Aorta (tissue), 5 donors: ENCODE measurements at regions not wholly inside any gene's neighbourhood (a gene's known extent, or its start where the extent isn't known, plus 50 kb on each side); places are given as distances from the start of the nearest gene placed in this dataset.

Source experiments
- ATAC-seq: fragments of 200-7000 bp; cut with Tn5 transposase; one replicate; pipeline ENCODE4 v1.9.1; 2022; ENCODE audit warnings: moderate library complexity; ENCODE audit not compliant: low FRiP score
- DNase-seq, 2 donors: peaks; one replicate each; pipeline ENCODE4 v3.0.0-alpha.2; 2020
- H3K27ac ChIP-seq, 2 donors: one replicate each; pipeline ENCODE4 v1.5.1; 2013; ENCODE audit warnings: low read length in 2 of 2, mild to moderate bottlenecking in 2 of 2, moderate library complexity in 2 of 2, control low read depth in 1 of 2, inconsistent platforms in 1 of 2, low read depth in 1 of 2
- H3K27me3 ChIP-seq, 2 donors: one replicate each; pipeline ENCODE4 v1.6.1; 2013; ENCODE audit warnings: control low read depth in 1 of 2, low read length in 1 of 2, mild to moderate bottlenecking in 1 of 2, moderate library complexity in 1 of 2; ENCODE audit not compliant: insufficient read depth in 2 of 2, control insufficient read depth in 1 of 2
- H3K36me3 ChIP-seq, 2 donors: one replicate each; pipeline ENCODE4 v1.6.1; 2013; ENCODE audit warnings: control low read depth in 1 of 2, low read length in 1 of 2, mild to moderate bottlenecking in 1 of 2; ENCODE audit not compliant: insufficient read depth in 2 of 2, control insufficient read depth in 1 of 2
- H3K4me1 ChIP-seq, 2 donors: one replicate each; pipeline ENCODE4 v1.6.1; 2013; ENCODE audit warnings: low read length in 2 of 2, control low read depth in 1 of 2, mild to moderate bottlenecking in 1 of 2, moderate library complexity in 1 of 2; ENCODE audit not compliant: insufficient read depth in 2 of 2, control insufficient read depth in 1 of 2
- H3K4me3 ChIP-seq, 2 donors: one replicate each; pipeline ENCODE4 v1.5.1; 2013; ENCODE audit warnings: low read length in 2 of 2, control low read depth in 1 of 2, mild to moderate bottlenecking in 1 of 2
- H3K9me3 ChIP-seq: one replicate; pipeline ENCODE4 v1.6.1; 2013; ENCODE audit warnings: mild to moderate bottlenecking, low read length; ENCODE audit not compliant: control insufficient read depth
- WGBS, 2 donors: extraction: QIAGEN DNeasy Blood & Tissue Kit; methylation state at CpG; one replicate each; pipeline ENCODE4 v1.1.7; 2013; 5-methylcytosine and 5-hydroxymethylcytosine counted together
- intact Hi-C, 2 donors: fragments of 100-400 bp; cut with DNase I; formaldehyde crosslinking; loops; one replicate each; pipeline versions ENCODE4 v1.14.2 to v1.15.0; 2022
- donor health status: healthy with polysubstance abuse.
- donor health status: Bipolar disorder and iron deficiency.
- donor health status: DM: no; HTN: no; CAD: no.
- donor health status: DM: no; HTN: no; CAD: no.
- donor health status: DM: yes; HTN: yes; CAD: no.

DNA sequence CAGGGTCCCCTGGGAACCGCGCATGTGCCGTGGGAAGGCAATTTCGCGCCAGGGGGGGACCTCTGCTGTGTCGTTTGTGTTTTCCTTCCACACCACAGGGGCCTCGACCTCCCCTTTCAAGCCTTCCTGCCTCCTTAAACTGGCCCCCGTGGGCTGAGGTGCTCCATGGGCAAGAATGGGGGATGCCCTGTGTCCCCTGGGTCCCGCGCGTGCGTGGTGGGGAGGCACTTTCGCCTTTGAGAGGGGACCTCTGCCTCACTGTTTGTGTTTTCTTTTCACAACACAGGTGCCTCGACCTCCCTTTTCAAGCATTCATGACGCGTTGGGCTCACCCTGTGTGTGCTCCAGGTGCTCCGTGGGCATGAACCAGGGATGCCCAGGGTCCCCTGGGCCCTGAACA lies 348.8 kb downstream of the ALG10 start:
- intact Hi-C loops = no loop called here
- no peaks in the 10 kb centered on the region for H3K27me3 ChIP-seq
- peaks cover 5% of the 10 kb centered on the region for H3K9me3 ChIP-seq
- ATAC-seq (no peak), DNase-seq (no peak)
- no peaks in the 10 kb centered on the region for H3K36me3 ChIP-seq
- H3K4me3 ChIP-seq = no peak overlapping the region
- H3K4me1 ChIP-seq = no peaks in the 10 kb centered on the region
- H3K27ac ChIP-seq = no peak overlapping the region
- 49 to 66% methylated on average over 17 of the region's 17 CpGs for WGBS, 2 donors

DNA sequence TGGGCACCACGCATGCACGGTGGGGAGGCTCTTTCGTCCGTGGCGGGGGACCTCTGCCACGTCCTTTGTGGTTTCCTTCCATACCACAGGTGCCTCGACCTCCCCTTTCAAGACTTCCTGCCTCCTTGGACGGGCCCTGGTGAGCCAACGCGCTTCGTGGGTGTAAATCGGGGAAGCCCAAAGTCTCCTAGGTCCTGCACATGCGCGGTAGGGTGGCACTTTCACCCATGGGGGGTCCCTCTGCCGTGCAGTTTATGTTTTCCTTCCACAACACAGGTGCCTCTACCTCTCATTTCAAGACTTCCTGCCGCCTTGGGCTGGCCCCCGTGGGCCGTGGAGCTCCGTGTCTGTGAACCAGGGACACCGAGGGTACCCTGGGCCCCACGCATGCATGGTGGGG lies 349.7 kb downstream of the ALG10 start:
- H3K27me3 ChIP-seq = no peaks in the 10 kb centered on the region
- WGBS, 2 donors = 55 to 60% methylated on average over 21 of the region's 21 CpGs
- no peak for DNase-seq
- no peaks in the 10 kb centered on the region for H3K4me1 ChIP-seq
- intact Hi-C loops = no loop called here
- ATAC-seq = no peak
- no peak overlapping the region for H3K4me3 ChIP-seq
- no peak overlapping the region for H3K27ac ChIP-seq
- peaks cover 5% of the 10 kb centered on the region for H3K9me3 ChIP-seq
- no peaks in the 10 kb centered on the region for H3K36me3 ChIP-seq

DNA sequence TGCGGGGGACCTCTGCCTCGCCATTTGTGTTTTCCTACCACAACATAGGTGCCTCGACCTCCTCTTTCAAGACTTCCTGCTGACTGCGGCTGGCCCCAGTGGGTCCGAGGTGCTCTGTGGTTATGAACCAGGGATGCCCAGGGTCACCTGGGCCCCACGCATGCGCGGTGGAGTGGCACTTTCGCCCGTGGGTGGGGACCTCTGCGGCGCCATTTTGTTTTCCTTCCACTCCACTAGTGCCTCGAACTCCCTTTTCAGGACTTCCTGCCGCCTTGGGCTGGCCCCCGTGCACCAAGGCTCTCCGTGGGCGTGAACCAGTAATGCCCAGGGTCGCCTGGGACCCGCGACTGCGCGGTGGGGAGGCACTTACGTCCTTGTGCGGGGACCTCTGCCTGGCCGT lies 351.6 kb downstream of the ALG10 start:
- Histone ChIP-seq H3K36me3 (no peaks in the 10 kb centered on the region), H3K27me3 (no peaks in the 10 kb centered on the region), H3K9me3 (peaks cover 5% of the 10 kb centered on the region), H3K4me1 (no peaks in the 10 kb centered on the region), H3K27ac (no peak overlapping the region), H3K4me3 (no peak overlapping the region)
- no peak for DNase-seq
- intact Hi-C loops = no loop called here
- no peak for ATAC-seq
- 68 to 71% methylated on average over 24 to 25 of the region's 25 CpGs for WGBS, 2 donors

DNA sequence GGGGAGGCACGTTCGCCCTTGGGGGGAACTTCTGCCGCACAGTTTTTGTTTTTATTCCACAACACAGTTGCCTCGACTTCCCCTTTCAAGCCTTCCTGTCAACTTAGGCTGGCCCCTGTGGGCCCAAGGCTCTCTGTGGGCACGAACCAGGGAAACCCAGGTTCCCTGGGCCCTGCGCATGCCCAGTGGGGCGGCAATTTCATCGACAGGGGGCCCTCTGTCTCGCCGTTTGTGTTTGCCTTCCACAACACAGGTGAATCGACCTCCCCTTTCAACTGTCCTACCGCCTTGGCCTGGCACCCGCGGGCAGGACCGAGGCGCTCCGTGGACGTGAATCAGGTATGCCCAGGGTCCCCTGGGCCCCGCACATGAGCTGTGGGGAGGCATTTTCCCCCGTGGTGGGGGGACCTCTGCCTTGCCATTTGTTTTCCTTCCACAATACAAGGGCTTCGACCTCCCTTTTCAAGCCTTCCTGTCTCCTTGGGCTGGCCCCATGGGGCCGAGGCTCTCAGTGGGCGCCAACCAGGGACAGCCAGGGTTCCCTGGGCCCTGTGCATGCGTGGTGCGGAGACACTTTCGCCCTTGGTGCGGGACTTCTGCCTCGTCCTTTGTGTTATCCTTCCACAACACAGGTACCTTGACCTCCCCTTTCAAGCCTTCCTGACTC lies 354.0 kb downstream of the ALG10 start:
- no peaks in the 10 kb centered on the region for H3K36me3 ChIP-seq
- no peak overlapping the region for H3K27ac ChIP-seq
- DNase-seq = no peak
- WGBS, 2 donors = 70 to 72% methylated on average over 28 of the region's 28 CpGs
- no peak overlapping the region for H3K4me3 ChIP-seq
- H3K4me1 ChIP-seq = no peaks in the 10 kb centered on the region
- intact Hi-C loops = loop anchor here in 1 of 2 donors (5.0 kb wide), 1 partner anchor 91 kb away; no protein-coding TSS in a partner anchor
- no peak for ATAC-seq
- H3K9me3 ChIP-seq = peaks cover 2% of the 10 kb centered on the region
- no peaks in the 10 kb centered on the region for H3K27me3 ChIP-seq

DNA sequence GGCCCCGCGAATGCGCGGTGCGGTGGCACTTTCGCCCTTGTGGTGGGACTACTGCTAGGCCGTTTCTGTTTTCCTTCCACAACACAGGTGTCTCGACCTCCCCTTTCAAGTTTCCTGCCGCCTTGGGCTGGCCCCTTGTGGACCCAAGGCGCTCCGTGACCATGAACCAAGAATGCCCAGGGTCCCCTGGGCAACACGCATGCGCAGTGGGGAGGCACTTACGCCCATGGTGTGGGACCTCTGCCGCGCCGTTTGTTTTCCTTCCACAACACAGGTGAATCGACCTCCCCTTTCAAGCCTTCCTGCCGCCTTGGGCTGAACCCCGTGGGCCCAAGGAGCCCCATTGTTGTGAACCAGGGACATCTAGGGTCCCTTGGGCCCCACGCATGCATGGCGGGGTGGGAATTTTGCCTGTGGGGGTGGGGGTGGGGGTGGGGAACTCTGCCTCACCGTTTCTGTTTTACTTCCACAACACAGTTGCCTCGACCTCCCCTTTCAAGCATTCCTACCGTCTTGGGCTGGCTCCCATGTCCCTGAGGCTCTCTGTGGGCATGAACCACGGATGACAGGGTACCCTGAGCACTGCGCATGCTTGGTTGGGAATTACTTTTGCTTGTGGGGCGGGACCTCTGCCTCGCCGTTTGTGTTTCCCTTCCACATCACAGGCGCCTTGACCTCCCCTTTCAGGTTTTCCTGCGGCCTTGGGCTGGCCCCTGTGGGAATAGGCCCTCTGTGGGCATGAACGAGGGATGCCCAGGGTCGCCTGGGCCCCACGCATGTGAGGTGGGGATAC lies 355.1 kb downstream of the ALG10 start:
- Histone ChIP-seq H3K36me3 (no peaks in the 10 kb centered on the region), H3K9me3 (peaks cover 5% of the 10 kb centered on the region), H3K4me1 (no peaks in the 10 kb centered on the region), H3K4me3 (no peak overlapping the region), H3K27me3 (no peaks in the 10 kb centered on the region), H3K27ac (no peak overlapping the region)
- WGBS, 2 donors = 70% methylated on average over 34 to 35 of the region's 35 CpGs
- DNase-seq (no peak), ATAC-seq (no peak)
- intact Hi-C loops = loop anchor here in 1 of 2 donors (5.0 kb wide), 1 partner anchor 90 kb away; no protein-coding TSS in a partner anchor

DNA sequence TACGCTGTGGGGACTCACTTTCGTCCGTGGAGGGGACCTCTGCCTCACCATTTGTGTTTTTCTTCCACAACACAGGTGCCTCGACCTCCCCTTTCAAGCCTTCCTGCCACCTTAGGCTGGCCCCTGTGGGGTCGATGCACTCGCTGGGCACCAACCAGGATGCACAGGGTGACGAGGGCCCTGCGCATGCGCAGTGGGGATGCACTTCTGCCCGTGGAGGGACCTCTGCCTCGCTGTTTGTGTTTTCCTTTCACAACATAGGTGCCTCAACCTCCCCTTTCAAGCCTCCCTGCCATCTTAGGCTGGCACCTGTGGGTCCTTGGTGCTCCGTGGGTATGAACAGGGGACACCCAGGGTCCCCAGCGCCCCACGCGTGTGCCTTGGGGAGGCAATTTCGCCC lies 356.8 kb downstream of the ALG10 start:
- ATAC-seq = no peak
- H3K36me3 ChIP-seq = no peaks in the 10 kb centered on the region
- H3K9me3 ChIP-seq = peaks cover 7% of the 10 kb centered on the region
- no peak overlapping the region for H3K27ac ChIP-seq
- no peak for DNase-seq
- WGBS, 2 donors = 59 to 61% methylated on average over 16 of the region's 16 CpGs
- no peaks in the 10 kb centered on the region for H3K4me1 ChIP-seq
- H3K27me3 ChIP-seq = no peaks in the 10 kb centered on the region
- intact Hi-C loops = loop anchor here in 1 of 2 donors (5.0 kb wide), 1 partner anchor 88 kb away; no protein-coding TSS in a partner anchor
- no peak overlapping the region for H3K4me3 ChIP-seq

DNA sequence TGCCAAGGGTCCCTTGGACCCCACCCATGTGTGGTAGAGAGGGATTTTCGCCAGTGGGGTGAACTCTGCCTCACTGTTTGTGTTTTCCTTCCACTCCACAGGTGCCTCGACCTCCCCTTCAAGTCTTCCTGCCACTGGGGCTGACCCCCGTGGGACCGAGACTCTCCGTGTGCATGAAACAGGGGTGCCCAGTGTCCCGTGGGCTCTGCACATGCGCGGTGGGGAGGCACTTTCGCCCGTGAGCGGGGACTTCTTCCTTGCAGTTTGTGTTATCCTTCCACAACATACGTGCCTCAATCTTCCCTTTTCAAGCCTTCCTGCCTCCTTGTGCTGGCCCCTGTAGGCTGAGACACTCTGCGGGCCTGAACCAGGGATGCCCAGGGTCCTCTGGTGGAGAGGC lies 362.4 kb downstream of the ALG10 start:
- Histone ChIP-seq H3K4me1 (no peaks in the 10 kb centered on the region), H3K27ac (no peak overlapping the region), H3K36me3 (no peaks in the 10 kb centered on the region), H3K9me3 (peaks cover 7% of the 10 kb centered on the region), H3K27me3 (no peaks in the 10 kb centered on the region), H3K4me3 (no peak overlapping the region)
- no peak for ATAC-seq
- intact Hi-C loops = no loop called here
- WGBS, 2 donors = 77 to 82% methylated on average over 13 of the region's 13 CpGs
- DNase-seq = no peak

DNA sequence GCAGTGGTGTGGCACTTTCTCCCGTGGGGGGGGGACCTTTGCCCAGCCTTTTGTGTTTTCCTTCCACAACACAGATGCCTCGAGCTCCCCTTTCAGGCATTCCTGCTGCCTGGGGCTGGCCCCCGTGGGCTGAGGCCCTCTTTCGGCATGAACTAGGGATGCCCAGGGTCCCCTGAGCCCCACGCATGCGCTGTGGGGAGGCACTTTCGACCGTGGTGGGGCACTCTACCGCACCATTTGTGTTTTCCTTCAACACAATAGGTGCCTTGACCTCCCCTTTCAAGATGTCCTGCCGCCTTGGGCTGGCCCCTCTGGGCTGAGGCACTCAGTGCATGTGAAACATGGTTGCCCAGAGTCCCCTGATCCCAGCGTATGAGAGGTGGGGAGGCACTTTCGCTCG lies 363.7 kb downstream of the ALG10 start:
- H3K36me3 ChIP-seq = no peaks in the 10 kb centered on the region
- H3K27ac ChIP-seq = no peak overlapping the region
- H3K27me3 ChIP-seq = no peaks in the 10 kb centered on the region
- peaks cover 9% of the 10 kb centered on the region for H3K9me3 ChIP-seq
- no peaks in the 10 kb centered on the region for H3K4me1 ChIP-seq
- intact Hi-C loops = no loop called here
- WGBS, 2 donors = 53 to 64% methylated on average over 13 of the region's 13 CpGs
- DNase-seq (no peak), ATAC-seq (no peak)
- no peak overlapping the region for H3K4me3 ChIP-seq
